HG03095 (cell line): ENCODE measurements at regions not wholly inside any gene's neighbourhood (a gene's known extent, or its start where the extent isn't known, plus 50 kb on each side); places are given as distances from the start of the nearest gene placed in this dataset.
"Not testable (repeated sequence)": the region's sequence is repeated elsewhere in the genome, so short reads cannot be mapped to it uniquely, and the experiment has no call there.

Experiments
- ATAC-seq: cut with Tn5 transposase; IDR thresholded peaks from one replicate; pipeline ENCODE4 v1.9.1; 2021; ENCODE audit warnings: moderate library complexity; ENCODE audit not compliant: unreplicated experiment

- ATAC-seq, result no peak
These were observed 161.4 kb upstream of the CDH11 start for GRCh38 chr16:65283181-65283651.

GRCh38 chr16:65281586-65281985, 159.7 kb upstream of the CDH11 start:
- no peak for ATAC-seq

- no peak for ATAC-seq
These were observed 159.1 kb upstream of the CDH11 start for GRCh38 chr16:65280845-65281512.

- ATAC-seq, result no peak
These were observed 157.7 kb upstream of the CDH11 start for GRCh38 chr16:65279576-65279975.

GRCh38 chr16:65278874-65279273, 157.0 kb upstream of the CDH11 start:
- no peak for ATAC-seq

GRCh38 chr16:65274566-65274965, 152.7 kb upstream of the CDH11 start:
- ATAC-seq, result no peak

- no peak for ATAC-seq
These were observed 151.0 kb upstream of the CDH11 start for GRCh38 chr16:65272699-65273414.

DNA sequence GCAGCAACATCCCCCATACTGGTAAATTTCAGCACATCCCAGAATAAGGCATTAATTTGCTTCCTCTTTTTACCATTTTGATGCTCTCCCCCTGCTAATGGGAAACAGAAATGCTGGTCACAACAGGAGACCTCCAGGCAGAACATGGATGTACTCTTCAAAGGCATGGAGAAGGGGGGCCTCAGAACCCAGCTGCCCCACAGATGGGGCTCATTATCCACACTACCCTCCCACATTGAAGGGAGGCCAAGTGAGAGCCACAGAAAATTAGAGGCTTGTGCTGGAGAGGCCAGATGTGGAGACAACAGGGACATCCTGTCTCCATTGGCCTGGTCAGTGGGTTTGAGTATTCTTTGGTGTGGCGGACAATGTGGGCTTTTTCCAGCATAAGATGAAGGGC, 150.1 kb upstream of the CDH11 start:
- no peak for ATAC-seq

DNA sequence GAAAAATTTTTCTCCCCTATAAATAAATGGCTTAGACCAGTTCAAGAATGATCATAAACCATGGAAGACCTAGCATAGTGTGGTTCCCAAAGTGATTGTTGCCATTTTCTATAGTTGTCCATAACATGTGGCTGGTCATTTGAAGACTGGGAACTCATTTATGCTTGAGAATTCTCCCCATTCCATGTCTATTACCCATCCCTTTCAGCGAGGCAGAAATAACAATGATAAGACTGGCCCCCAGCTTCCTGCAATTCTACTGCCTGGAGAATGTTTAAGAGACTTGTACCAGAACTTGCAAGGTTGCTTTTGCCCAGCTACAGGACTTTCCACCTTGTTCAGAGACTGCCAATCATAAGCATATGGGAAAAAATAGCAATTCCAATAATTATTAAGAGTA, 146.5 kb upstream of the CDH11 start:
- ATAC-seq, result no peak

- ATAC-seq, result no peak
These were observed 142.0 kb upstream of the CDH11 start for GRCh38 chr16:65263896-65264295.

DNA sequence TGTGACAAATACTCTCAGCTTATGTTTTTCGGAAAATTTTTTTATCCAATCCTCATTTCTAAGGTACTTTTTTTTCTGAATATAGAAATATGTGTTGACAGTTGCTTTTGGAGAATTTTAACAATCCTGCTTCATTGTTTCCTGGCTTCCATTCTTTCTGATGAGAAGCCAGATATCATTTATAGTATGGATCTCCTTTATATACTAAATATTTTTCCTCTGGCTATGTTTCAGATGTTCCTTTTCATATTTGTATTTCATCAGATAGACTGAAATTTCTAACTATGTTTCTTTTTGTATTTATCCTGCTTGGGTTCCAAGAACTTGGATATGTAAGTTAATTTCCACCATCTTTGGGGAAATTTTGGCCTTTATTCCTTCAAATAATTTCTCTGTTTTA, 138.9 kb upstream of the CDH11 start:
- no peak for ATAC-seq

- no peak for ATAC-seq
These were observed 132.3 kb upstream of the CDH11 start for GRCh38 chr16:65254144-65254543.

- no peak for ATAC-seq
These were observed 127.9 kb upstream of the CDH11 start for GRCh38 chr16:65249768-65250167.

- ATAC-seq, result no peak
These were observed 122.9 kb upstream of the CDH11 start for GRCh38 chr16:65244787-65245186.

GRCh38 chr16:65235339-65236177, 113.7 kb upstream of the CDH11 start:
- no peak for ATAC-seq

GRCh38 chr16:65234721-65235320, 113.0 kb upstream of the CDH11 start:
- not testable (repeated sequence) for ATAC-seq

DNA sequence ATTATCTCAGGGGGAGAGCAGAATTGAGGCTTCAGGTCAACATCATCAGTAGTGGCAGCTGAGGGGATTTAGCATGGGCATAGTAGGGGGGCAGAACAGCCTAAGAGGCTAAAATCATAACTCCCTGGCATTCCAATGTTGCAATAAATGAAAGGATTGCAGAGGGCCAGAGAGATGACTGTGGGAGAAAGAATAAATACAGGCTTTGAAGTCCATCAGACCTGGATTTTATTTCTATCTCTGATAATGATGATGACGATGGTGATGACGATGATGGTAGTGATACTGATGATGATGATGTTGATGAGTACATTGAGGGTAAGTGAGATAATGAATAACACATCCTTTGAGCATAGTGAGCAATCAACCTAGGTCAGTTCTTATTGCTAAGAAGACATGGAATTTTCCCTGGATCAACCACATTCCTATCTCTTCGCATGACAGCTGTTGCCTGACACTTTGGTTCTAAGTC, 107.4 kb upstream of the CDH11 start:
- no peak for ATAC-seq

DNA sequence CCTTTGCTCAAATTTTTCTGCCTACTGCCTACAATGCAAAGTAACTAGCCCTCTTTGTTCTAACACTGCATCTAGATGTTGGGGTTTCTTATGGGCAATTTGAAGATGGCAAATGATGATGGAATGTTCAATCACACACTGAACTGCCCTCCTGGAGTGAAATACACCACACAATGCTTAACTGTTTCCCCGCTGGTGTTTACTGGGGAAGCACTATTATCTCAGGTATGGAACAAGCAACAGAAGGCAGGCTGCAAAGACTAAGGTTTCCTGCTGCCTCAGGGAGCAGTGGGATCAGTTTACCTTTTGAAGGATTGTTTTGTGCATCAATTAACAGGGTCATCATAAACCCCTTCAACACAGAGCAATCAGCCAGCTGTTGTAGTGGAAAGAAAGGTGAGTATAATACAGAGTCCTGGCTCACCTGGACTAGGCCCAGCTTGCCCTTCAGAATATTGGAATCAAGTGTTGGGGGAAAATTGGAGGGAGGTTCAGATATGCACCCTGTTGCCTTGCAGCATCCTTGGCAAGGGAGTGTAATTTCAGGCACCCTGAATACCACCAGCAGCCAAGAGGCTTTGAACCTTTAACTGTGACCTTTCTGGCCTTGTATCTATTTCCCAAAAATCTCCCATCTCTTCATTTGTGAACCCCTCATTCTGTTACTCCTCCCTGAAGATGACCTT, 105.4 kb upstream of the CDH11 start:
- ATAC-seq, result no peak

DNA sequence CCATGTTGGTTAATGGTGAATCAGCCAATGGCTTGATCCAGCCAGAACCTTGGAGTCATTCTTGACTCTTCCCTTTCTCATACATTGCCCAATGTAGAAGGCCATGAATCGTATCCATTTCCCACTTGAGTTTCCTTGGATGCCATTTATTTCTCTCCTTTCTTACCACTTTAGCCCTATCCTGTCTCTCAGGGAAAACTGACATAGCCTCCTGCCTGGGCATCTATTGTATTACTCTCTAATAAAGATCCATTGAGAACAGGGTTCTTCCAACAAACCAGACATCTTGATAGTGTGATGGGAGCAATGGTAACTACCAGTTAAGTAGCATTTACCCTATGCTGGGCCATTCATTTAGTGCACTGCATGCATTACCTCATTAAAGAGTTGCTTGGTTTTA, 104.2 kb upstream of the CDH11 start:
- no peak for ATAC-seq

- no peak for ATAC-seq
These were observed 103.6 kb upstream of the CDH11 start for GRCh38 chr16:65225488-65225887.

- no peak for ATAC-seq
These were observed 103.1 kb upstream of the CDH11 start for GRCh38 chr16:65224994-65225393.
